ENCODE measurements at regions not wholly inside any gene's neighbourhood (a gene's known extent, or its start where the extent isn't known, plus 50 kb on each side); places are given as distances from the start of the nearest gene placed in this dataset.

- FAIRE-seq: no peak
These were observed 297.8 kb upstream of the IRX2 start for GRCh38 chr5:3049261-3049660.

More at GRCh38 chr5:3049261-3049660, 297.8 kb upstream of the IRX2 start:
- no peaks in the 10 kb centered on the region for H3K36me3 ChIP-seq (ENCODE audit: control insufficient read depth in 2 of 4, insufficient read depth in 4 of 4, low read length in 3 of 4)
- no peaks in the 10 kb centered on the region for H3K79me2 ChIP-seq (ENCODE audit: control insufficient read depth in 1 of 2, insufficient read depth in 2 of 2, low read length in 2 of 2)
- POLR2A ChIA-PET (ENCODE audit: partially characterized antibody): no interaction called here
- no peak overlapping the region for H2BK120ac ChIP-seq (replicated peaks; ENCODE audit: low read depth, low read length)
- no peak overlapping the region for H4K91ac ChIP-seq (replicated peaks; ENCODE audit: insufficient read length, low read length)
- H3K79me1 ChIP-seq (ENCODE audit: low read depth, low read length): no peaks in the 10 kb centered on the region
- TF ChIP-seq E2F6 (IDR thresholded peaks at IDR 0.05) (no peak), CEBPB (IDR thresholded peaks at IDR 0.05; ENCODE audit: low read depth, low read length) (no peak), SP1 (IDR thresholded peaks at IDR 0.05; ENCODE audit: low read depth, low read length) (no peak), TEAD4 (IDR thresholded peaks at IDR 0.05; ENCODE audit: low read depth, low read length) (no peak), SUZ12 (IDR thresholded peaks at IDR 0.05; ENCODE audit: low read length) (no peak), BACH1 (IDR thresholded peaks at IDR 0.05; ENCODE audit: low read length) (no peak), TAF7 (optimal IDR thresholded peaks at IDR 0.05; ENCODE audit: borderline replicate concordance, low read depth, low read length) (no peak), CHD2 (IDR thresholded peaks at IDR 0.05; ENCODE audit: low read length) (no peak)
- CTCF ChIA-PET (ENCODE audit: partially characterized antibody): no interaction called here
- no peaks in the 10 kb centered on the region for H4K20me1 ChIP-seq (replicated peaks in 1 of 2; ENCODE audit: control insufficient read depth in 1 of 2, insufficient read depth in 2 of 2, low read length in 2 of 2)
- no peak overlapping the region for H3K56ac ChIP-seq (replicated peaks; ENCODE audit: insufficient read length, low read depth, low read length)
- no peaks in the 10 kb centered on the region for H3K4me1 ChIP-seq (replicated peaks in 1 of 4; ENCODE audit: control insufficient read depth in 3 of 4, insufficient read depth in 4 of 4, low read length in 3 of 4)
- no peaks in the 10 kb centered on the region for H3K23me2 ChIP-seq (ENCODE audit: low read depth, low read length)
- H3K9me3 ChIP-seq (ENCODE audit: insufficient read depth in 2 of 2, low read depth in 1 of 2, low read length in 1 of 2): no peaks in the 10 kb centered on the region
- no peaks in the 10 kb centered on the region for H3K27me3 ChIP-seq (replicated peaks in 1 of 4; ENCODE audit: control insufficient read depth in 3 of 4, extremely low read depth in 1 of 4, insufficient read depth in 3 of 4, low read length in 3 of 4)
- H3K4me2 ChIP-seq (ENCODE audit: insufficient read depth in 1 of 2, low read depth in 2 of 2, low read length in 2 of 2): no peak overlapping the region
- H4K8ac ChIP-seq (ENCODE audit: extremely low read depth, insufficient read depth, low read length): 0 out of 2 replicates have a peak overlapping the region, but pooled peaks have one; percentile 35
- no peak overlapping the region for H3K18ac ChIP-seq (ENCODE audit: extremely low read depth, low read length)
- H3K14ac ChIP-seq (ENCODE audit: insufficient read length): no peak overlapping the region
- H3K4me3 ChIP-seq (ENCODE audit: extremely low read depth in 1 of 4, insufficient read depth in 2 of 4, low read depth in 3 of 4, low read length in 4 of 4): no peak overlapping the region
- H3K9ac ChIP-seq (replicated peaks in 1 of 4; ENCODE audit: extremely low read depth in 1 of 4, low read depth in 3 of 4, low read length in 3 of 4): no peak overlapping the region
- no peak overlapping the region for H3K23ac ChIP-seq (ENCODE audit: insufficient read length)
- no peak overlapping the region for H2BK15ac ChIP-seq (ENCODE audit: low read length)
- H2BK20ac ChIP-seq (ENCODE audit: low read length): no peak overlapping the region
- no peak for DNase-seq (ENCODE audit: low read depth in 1 of 2, low spot score in 2 of 2)
- no peak overlapping the region for H2AK5ac ChIP-seq (ENCODE audit: low read depth, low read length)
- H3K4ac ChIP-seq (replicated peaks; ENCODE audit: insufficient read length, low read depth, low read length): no peak overlapping the region
- 88% methylated on average over 11 of the region's 11 CpGs; no CpG with 5 or more reads in 1 of the 2 experiments for WGBS, 2 experiments (ENCODE audit: extremely low coverage in 1 of 2, insufficient coverage in 1 of 2, insufficient read length in 1 of 2, insufficient replicate concordance in 2 of 2, low coverage in 1 of 2, low lambda C conversion rate in 2 of 2, missing lambda C conversion rate in 1 of 2)
- H2BK12ac ChIP-seq (ENCODE audit: low read depth, low read length): no peak overlapping the region
- H4K5ac ChIP-seq (ENCODE audit: insufficient read length, low read depth, low read length): no peak overlapping the region
- H2BK5ac ChIP-seq (ENCODE audit: low read depth, low read length): no peak overlapping the region
- no peak overlapping the region for H3K27ac ChIP-seq (ENCODE audit: low read depth, low read length)
- H2AFZ ChIP-seq (ENCODE audit: low read length): no peak overlapping the region
